Testis (tissue), 2 donors: ENCODE measurements at regions not wholly inside any gene's neighbourhood (a gene's known extent, or its start where the extent isn't known, plus 50 kb on each side); places are given as distances from the start of the nearest gene placed in this dataset.

Experiments used
- DNase-seq: peaks from one replicate; pipeline ENCODE4 v3.0.0-alpha.2; 2019
- H3K27ac ChIP-seq, 2 donors: fragments of 200-600 bp; sonication (generic); one replicate each; pipeline ENCODE4 v1.5.1; 2019
- H3K27me3 ChIP-seq: fragments of 200-600 bp; sonication (generic); one replicate; pipeline ENCODE4 v1.5.1; 2019
- H3K36me3 ChIP-seq: fragments of 200-600 bp; sonication (generic); one replicate; pipeline ENCODE4 v1.5.1; 2017; ENCODE audit warnings: low read depth; ENCODE audit errors: missing control alignments
- H3K4me1 ChIP-seq: fragments of 200-600 bp; sonication (generic); one replicate; pipeline ENCODE4 v1.5.1; 2019
- H3K4me3 ChIP-seq, 2 donors: fragments of 200-600 bp; sonication (generic); one replicate each; pipeline ENCODE4 v1.5.1; 2017 to 2019
- H3K9me3 ChIP-seq: fragments of 200-600 bp; sonication (generic); one replicate; pipeline ENCODE4 v1.5.1; 2017
- CTCF ChIP-seq, 3 experiments: fragments of 450-650 bp in 2 of 3; fragments of 200-600 bp in 1 of 3; sonication (generic) in 1 of 3; IDR thresholded peaks; one replicate each; pipeline ENCODE4 v1.5.1; 2016 to 2019; ENCODE audit warnings: antibody characterized with exemption in 3 of 3, mild to moderate bottlenecking in 2 of 3, moderate library complexity in 1 of 3
- POLR2A ChIP-seq: fragments of 450-650 bp; IDR thresholded peaks from one replicate; pipeline ENCODE4 v1.6.1; 2017; ENCODE audit warnings: antibody characterized with exemption, mild to moderate bottlenecking, moderate library complexity
- WGBS, 2 donors: methylation state at CpG; one replicate each; pipeline ENCODE4 v1.1.5; 2018; 5-methylcytosine and 5-hydroxymethylcytosine counted together
- intact Hi-C: fragments of 100-400 bp; cut with DNase I; formaldehyde crosslinking; loops from one replicate; pipeline ENCODE4 v1.15.1; 2023; ENCODE audit warnings: low total_unique reads

GRCh38 chr1:238468068-238468467 is 577.3 kb upstream of the ZP4 start:
- H3K27ac ChIP-seq = no peak overlapping the region
- no peaks in the 10 kb centered on the region for H3K9me3 ChIP-seq
- no peak overlapping the region for H3K4me3 ChIP-seq
- intact Hi-C loops = no loop called here
- H3K4me1 ChIP-seq = no peaks in the 10 kb centered on the region
- no peaks in the 10 kb centered on the region for H3K27me3 ChIP-seq
- no peak for TF ChIP-seq CTCF (IDR thresholded peaks at IDR 0.05)
- TF ChIP-seq POLR2A = no peak
- H3K36me3 ChIP-seq = no peaks in the 10 kb centered on the region
- no peak for DNase-seq
- 87 to 97% methylated on average over 6 of the region's 6 CpGs for WGBS, 2 donors

- no peaks in the 10 kb centered on the region for H3K36me3 ChIP-seq
- intact Hi-C loops = no loop called here
- H3K9me3 ChIP-seq = no peaks in the 10 kb centered on the region
- no peak for TF ChIP-seq CTCF (IDR thresholded peaks at IDR 0.05)
- TF ChIP-seq POLR2A = no peak
- 86 to 87% methylated on average over 5 of the region's 5 CpGs for WGBS, 2 donors
- H3K27me3 ChIP-seq = no peaks in the 10 kb centered on the region
- no peak overlapping the region for H3K27ac ChIP-seq
- DNase-seq = no peak
- no peaks in the 10 kb centered on the region for H3K4me1 ChIP-seq
- H3K4me3 ChIP-seq = no peak overlapping the region
Observed at GRCh38 chr1:238466459-238466858, 575.7 kb upstream of the ZP4 start.

- no peaks in the 10 kb centered on the region for H3K4me1 ChIP-seq
- no peaks in the 10 kb centered on the region for H3K27me3 ChIP-seq
Observed at GRCh38 chr1:238465449-238465848, 574.7 kb upstream of the ZP4 start.

GRCh38 chr1:238458899-238459298 is 568.2 kb upstream of the ZP4 start:
- intact Hi-C loops = no loop called here
- Histone ChIP-seq H3K27me3 (no peaks in the 10 kb centered on the region), H3K4me3 (no peak overlapping the region), H3K36me3 (no peaks in the 10 kb centered on the region), H3K27ac (no peak overlapping the region), H3K4me1 (no peaks in the 10 kb centered on the region), H3K9me3 (no peaks in the 10 kb centered on the region)
- 81 to 82% methylated on average over 5 of the region's 5 CpGs for WGBS, 2 donors
- TF ChIP-seq CTCF (IDR thresholded peaks at IDR 0.05) (no peak), POLR2A (no peak)
- DNase-seq = no peak

More at GRCh38 chr1:238465449-238465848, 574.7 kb upstream of the ZP4 start:
- Histone ChIP-seq H3K9me3 (no peaks in the 10 kb centered on the region), H3K36me3 (no peaks in the 10 kb centered on the region), H3K4me3 (no peak overlapping the region), H3K27ac (no peak overlapping the region)
- TF ChIP-seq CTCF (IDR thresholded peaks at IDR 0.05) = no peak
- TF ChIP-seq POLR2A = no peak
- intact Hi-C loops = no loop called here
- DNase-seq = no peak
- WGBS, 2 donors = 29 to 35% methylated on average over 3 of the region's 3 CpGs

- no peak for DNase-seq
- Histone ChIP-seq H3K4me3 (no peak overlapping the region), H3K27ac (no peak overlapping the region), H3K36me3 (no peaks in the 10 kb centered on the region), H3K4me1 (no peaks in the 10 kb centered on the region), H3K27me3 (no peaks in the 10 kb centered on the region), H3K9me3 (no peaks in the 10 kb centered on the region)
- TF ChIP-seq CTCF (IDR thresholded peaks at IDR 0.05) (no peak), POLR2A (no peak)
- intact Hi-C loops = no loop called here
Observed at GRCh38 chr1:238457610-238458009, 566.9 kb upstream of the ZP4 start.
